ENCODE measurements at regions not wholly inside any gene's neighbourhood (a gene's known extent, or its start where the extent isn't known, plus 50 kb on each side); places are given as distances from the start of the nearest gene placed in this dataset.

DNA sequence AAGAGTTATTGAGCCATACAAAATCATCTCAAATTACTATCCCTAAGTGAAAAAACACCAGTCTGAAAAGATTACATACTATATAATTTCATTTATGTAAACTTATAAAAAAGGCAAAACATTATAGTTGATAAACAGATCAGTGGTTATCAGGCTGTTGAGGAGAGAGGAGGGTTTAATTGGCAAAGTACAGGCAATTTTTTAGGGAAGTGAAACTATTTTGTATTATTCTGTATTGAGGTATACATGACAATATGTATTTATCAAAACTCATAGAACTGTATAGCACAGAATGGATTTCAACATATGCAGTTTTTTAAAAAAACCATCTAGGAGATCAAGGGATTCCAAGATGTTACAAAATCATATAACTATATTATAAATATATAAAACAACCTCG, 403.7 kb downstream of the LTN1 start:
- TF ChIP-seq, protein P1, sequence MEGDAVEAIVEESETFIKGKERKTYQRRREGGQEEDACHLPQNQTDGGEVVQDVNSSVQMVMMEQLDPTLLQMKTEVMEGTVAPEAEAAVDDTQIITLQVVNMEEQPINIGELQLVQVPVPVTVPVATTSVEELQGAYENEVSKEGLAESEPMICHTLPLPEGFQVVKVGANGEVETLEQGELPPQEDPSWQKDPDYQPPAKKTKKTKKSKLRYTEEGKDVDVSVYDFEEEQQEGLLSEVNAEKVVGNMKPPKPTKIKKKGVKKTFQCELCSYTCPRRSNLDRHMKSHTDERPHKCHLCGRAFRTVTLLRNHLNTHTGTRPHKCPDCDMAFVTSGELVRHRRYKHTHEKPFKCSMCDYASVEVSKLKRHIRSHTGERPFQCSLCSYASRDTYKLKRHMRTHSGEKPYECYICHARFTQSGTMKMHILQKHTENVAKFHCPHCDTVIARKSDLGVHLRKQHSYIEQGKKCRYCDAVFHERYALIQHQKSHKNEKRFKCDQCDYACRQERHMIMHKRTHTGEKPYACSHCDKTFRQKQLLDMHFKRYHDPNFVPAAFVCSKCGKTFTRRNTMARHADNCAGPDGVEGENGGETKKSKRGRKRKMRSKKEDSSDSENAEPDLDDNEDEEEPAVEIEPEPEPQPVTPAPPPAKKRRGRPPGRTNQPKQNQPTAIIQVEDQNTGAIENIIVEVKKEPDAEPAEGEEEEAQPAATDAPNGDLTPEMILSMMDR (IDR thresholded peaks at IDR 0.05; ENCODE audit: poor library complexity), result no peak
- TF ChIP-seq EZH2 (IDR thresholded peaks at IDR 0.05; ENCODE audit: borderline replicate concordance), result no peak
